H1 (cell line): ENCODE measurements at regions not wholly inside any gene's neighbourhood (a gene's known extent, or its start where the extent isn't known, plus 50 kb on each side); places are given as distances from the start of the nearest gene placed in this dataset.

Experiments
- CTCF ChIA-PET: fragments of 300-600 bp; sonication (Branson Sonifier 250); formaldehyde crosslinking; loops from one replicate; lab custom pipeline; 2021; ENCODE audit not compliant: partially characterized antibody; lab: Charles Lee
- POLR2A ChIA-PET: fragments of 300-600 bp; sonication (Branson Sonifier 250); formaldehyde crosslinking; loops from one replicate; lab custom pipeline; 2021; ENCODE audit warnings: inconsistent platforms; ENCODE audit not compliant: partially characterized antibody; lab: Charles Lee
- DNase-seq, 2 experiments: peaks; one replicate each; pipeline versions ENCODE4 v3.0.0 to v3.0.0-alpha.2; 2010 to 2022; ENCODE audit warnings: low spot score in 2 of 2, low read depth in 1 of 2, mixed read lengths in 1 of 2
- FAIRE-seq: peaks from 2 replicates; lab custom pipeline; 2011; peaks lifted over from hg19 to GRCh38; lab: Jason Lieb, UNC
- H2AFZ ChIP-seq: 2 replicates; pipeline ENCODE4 v1.8.1; 2012; ENCODE audit warnings: low read length, inconsistent platforms
- H2AK5ac ChIP-seq: 2 replicates; pipeline ENCODE4 v1.6.1; 2013; ENCODE audit warnings: low read depth, low read length
- H2BK120ac ChIP-seq: replicated peaks from 2 replicates; pipeline ENCODE3; 2013; ENCODE audit warnings: low read depth, low read length, inconsistent platforms
- H2BK12ac ChIP-seq: 2 replicates; pipeline ENCODE4 v1.6.1; 2013; ENCODE audit warnings: low read depth, low read length
- H2BK15ac ChIP-seq: 2 replicates; pipeline ENCODE4 v1.6.1; 2013; ENCODE audit warnings: low read length
- H2BK20ac ChIP-seq: 2 replicates; pipeline ENCODE4 v1.6.1; 2013; ENCODE audit warnings: low read length
- H2BK5ac ChIP-seq: 2 replicates; pipeline ENCODE4 v1.6.1; 2013; ENCODE audit warnings: low read depth, low read length
- H3K14ac ChIP-seq: 2 replicates; pipeline ENCODE4 v1.6.1; 2013; ENCODE audit warnings: inconsistent platforms; ENCODE audit not compliant: insufficient read length
- H3K18ac ChIP-seq: 2 replicates; pipeline ENCODE4 v1.6.1; 2013; ENCODE audit warnings: low read length; ENCODE audit errors: extremely low read depth
- H3K23ac ChIP-seq: 2 replicates; pipeline ENCODE4 v1.6.1; 2013; ENCODE audit warnings: inconsistent platforms; ENCODE audit not compliant: insufficient read length
- H3K23me2 ChIP-seq: 2 replicates; pipeline ENCODE4 v1.6.1; 2013; ENCODE audit warnings: low read depth, low read length
- H3K27ac ChIP-seq: 2 replicates; pipeline ENCODE4 v1.6.1; 2011; ENCODE audit warnings: low read depth, low read length, inconsistent platforms
- H3K27me3 ChIP-seq, 4 experiments: replicated peaks in 1 of 4; 1 replicate in 1 of 4; 2 replicates in 3 of 4; pipeline versions ENCODE4 v1.6.1 to v1.8.1; 2011 to 2013; ENCODE audit warnings: low read length in 3 of 4, mild to moderate bottlenecking in 3 of 4, inconsistent platforms in 2 of 4, mixed read lengths in 2 of 4, moderate library complexity in 1 of 4; ENCODE audit not compliant: control insufficient read depth in 3 of 4, insufficient read depth in 3 of 4; ENCODE audit errors: extremely low read depth in 1 of 4
- H3K36me3 ChIP-seq, 4 experiments: 2 replicates each; pipeline versions ENCODE4 v1.6.1 to v1.8.1; 2011 to 2013; ENCODE audit warnings: mild to moderate bottlenecking in 4 of 4, low read length in 3 of 4, moderate library complexity in 2 of 4, control low read depth in 1 of 4, inconsistent platforms in 1 of 4; ENCODE audit not compliant: insufficient read depth in 4 of 4, control insufficient read depth in 2 of 4
- H3K4ac ChIP-seq: replicated peaks from 2 replicates; pipeline ENCODE3; 2013; ENCODE audit warnings: low read length, low read depth, mixed read lengths, inconsistent platforms; ENCODE audit not compliant: insufficient read length
- H3K4me1 ChIP-seq, 4 experiments: replicated peaks in 1 of 4; 1 replicate in 1 of 4; 2 replicates in 3 of 4; pipeline versions ENCODE4 v1.6.1 to v1.8.1; 2011 to 2013; ENCODE audit warnings: low read length in 3 of 4, inconsistent platforms in 2 of 4, mixed read lengths in 1 of 4; ENCODE audit not compliant: insufficient read depth in 4 of 4, control insufficient read depth in 3 of 4
- H3K4me2 ChIP-seq, 2 experiments: 2 replicates each; pipeline versions ENCODE4 v1.6.1 to v1.8.1; 2011 to 2013; ENCODE audit warnings: low read depth in 2 of 2, low read length in 2 of 2, control low read depth in 1 of 2, inconsistent platforms in 1 of 2, mild to moderate bottlenecking in 1 of 2; ENCODE audit not compliant: insufficient read depth in 1 of 2
- H3K4me3 ChIP-seq, 4 experiments: fragments of 200-600, 300-600 bp in 1 of 4; sonication (generic), shearing (Covaris generic), sonication (Bioruptor Twin) in 1 of 4; 2 replicates each; pipeline versions ENCODE4 v1.5.1 to v1.8.1; 2011 to 2016; ENCODE audit warnings: low read length in 4 of 4, low read depth in 3 of 4, control low read depth in 2 of 4, inconsistent platforms in 2 of 4, mild to moderate bottlenecking in 2 of 4, mixed read lengths in 1 of 4, moderate library complexity in 1 of 4; ENCODE audit not compliant: insufficient read depth in 2 of 4; ENCODE audit errors: extremely low read depth in 1 of 4
- H3K56ac ChIP-seq: replicated peaks from 2 replicates; pipeline ENCODE3; 2013; ENCODE audit warnings: low read depth, mild to moderate bottlenecking, mixed read lengths, low read length, inconsistent platforms; ENCODE audit not compliant: insufficient read length
- H3K79me1 ChIP-seq: 2 replicates; pipeline ENCODE4 v1.6.1; 2013; ENCODE audit warnings: low read depth, low read length, control low read depth
- H3K79me2 ChIP-seq, 2 experiments: 2 replicates each; pipeline versions ENCODE4 v1.6.1 to v1.8.1; 2012 to 2013; ENCODE audit warnings: low read length in 2 of 2, mild to moderate bottlenecking in 2 of 2, inconsistent platforms in 1 of 2; ENCODE audit not compliant: insufficient read depth in 2 of 2, control insufficient read depth in 1 of 2
- H3K9ac ChIP-seq, 4 experiments: replicated peaks in 1 of 4; 1 replicate in 1 of 4; 2 replicates in 3 of 4; pipeline versions ENCODE4 v1.6.1 to v1.8.1; 2011 to 2013; ENCODE audit warnings: low read depth in 3 of 4, low read length in 3 of 4, control low read depth in 2 of 4, mild to moderate bottlenecking in 2 of 4, moderate library complexity in 2 of 4, inconsistent platforms in 1 of 4; ENCODE audit errors: extremely low read depth in 1 of 4
- H3K9me3 ChIP-seq, 2 experiments: 2 replicates each; pipeline versions ENCODE4 v1.6.1 to v1.8.1; 2012 to 2013; ENCODE audit warnings: mild to moderate bottlenecking in 2 of 2, moderate library complexity in 2 of 2, control low read depth in 1 of 2, inconsistent platforms in 1 of 2, low read depth in 1 of 2, low read length in 1 of 2, mixed read lengths in 1 of 2; ENCODE audit not compliant: insufficient read depth in 2 of 2
- H4K20me1 ChIP-seq, 2 experiments: replicated peaks in 1 of 2; 2 replicates each; pipeline versions ENCODE3 to v1.8.1; 2011 to 2013; ENCODE audit warnings: inconsistent platforms in 2 of 2, low read length in 2 of 2, mild to moderate bottlenecking in 1 of 2; ENCODE audit not compliant: insufficient read depth in 2 of 2, control insufficient read depth in 1 of 2
- H4K5ac ChIP-seq: 2 replicates; pipeline ENCODE4 v1.6.1; 2013; ENCODE audit warnings: low read length, low read depth, mixed read lengths, inconsistent platforms; ENCODE audit not compliant: insufficient read length
- H4K8ac ChIP-seq: 2 replicates; pipeline ENCODE4 v1.8.0; 2013; ENCODE audit warnings: mild to moderate bottlenecking, moderate library complexity, low read length, inconsistent platforms; ENCODE audit not compliant: insufficient read depth; ENCODE audit errors: extremely low read depth
- H4K91ac ChIP-seq: replicated peaks from 2 replicates; pipeline ENCODE3; 2013; ENCODE audit warnings: low read length, mixed read lengths, inconsistent platforms; ENCODE audit not compliant: insufficient read length
- HDAC2 ChIP-seq, 2 experiments: fragments of 300-600 bp in 1 of 2; sonication (generic) in 1 of 2; IDR thresholded peaks; 2 replicates each; pipeline ENCODE4 v1.6.1; 2011 to 2012; ENCODE audit warnings: low read depth in 2 of 2, low read length in 2 of 2, mild to moderate bottlenecking in 2 of 2, moderate library complexity in 2 of 2, borderline replicate concordance in 1 of 2, inconsistent platforms in 1 of 2
- POU5F1 ChIP-seq: IDR thresholded peaks from 2 replicates; pipeline ENCODE4 v1.6.1; 2011; ENCODE audit warnings: low read depth, mild to moderate bottlenecking, low read length, moderate library complexity
- WGBS, 2 experiments: shearing (Covaris generic) in 1 of 2; methylation state at CpG; one replicate each; pipeline versions ENCODE4 v1.1.6 to v1.1.7; 2013 to 2015; ENCODE audit warnings: low lambda C conversion rate in 2 of 2, mixed read lengths in 2 of 2, inconsistent platforms in 1 of 2, low coverage in 1 of 2, missing lambda C conversion rate in 1 of 2; ENCODE audit not compliant: insufficient replicate concordance in 2 of 2, insufficient coverage in 1 of 2, insufficient read length in 1 of 2; ENCODE audit errors: extremely low coverage in 1 of 2, missing lambda C conversion rate in 1 of 2; 5-methylcytosine and 5-hydroxymethylcytosine counted together

GRCh38 chr11:28964811-28965210 is 856.6 kb downstream of the METTL15 start:
- Histone ChIP-seq H3K14ac (no peak overlapping the region), H3K27me3 (no peaks in the 10 kb centered on the region), H4K91ac (no peak overlapping the region), H3K4me3 (no peak overlapping the region), H3K79me1 (no peaks in the 10 kb centered on the region), H2BK20ac (no peak overlapping the region), H3K36me3 (no peaks in the 10 kb centered on the region), H3K4ac (no peak overlapping the region), H2BK12ac (no peak overlapping the region), H2BK15ac (no peak overlapping the region), H4K20me1 (no peaks in the 10 kb centered on the region), H2BK5ac (no peak overlapping the region), H2AK5ac (no peak overlapping the region), H3K23me2 (no peaks in the 10 kb centered on the region), H3K56ac (no peak overlapping the region), H3K23ac (no peak overlapping the region), H3K18ac (no peak overlapping the region), H3K4me1 (no peaks in the 10 kb centered on the region), H4K8ac (no peak overlapping the region), H4K5ac (no peak overlapping the region), H3K79me2 (no peaks in the 10 kb centered on the region), H2BK120ac (no peak overlapping the region), H3K9ac (no peak overlapping the region), H3K4me2 (no peak overlapping the region), H2AFZ (no peak overlapping the region), H3K9me3 (peaks cover 0 to 2% of the 10 kb centered on the region in 2 experiments; a peak in 1 of 4 replicates), H3K27ac (no peak overlapping the region)
- ChIA-PET POLR2A (no interaction called here), CTCF (no interaction called here)
- 95% methylated on average over 1 of the region's 1 CpG; no CpG with 5 or more reads in 1 of the 2 experiments for WGBS, 2 experiments
- FAIRE-seq (no peak), DNase-seq (no peak)
- TF ChIP-seq HDAC2 (IDR thresholded peaks at IDR 0.05; ENCODE audit: borderline replicate concordance in 1 of 2, low read depth in 2 of 2, low read length in 2 of 2) (no peak), POU5F1 (no peak)
